ENCODE measurements at regions not wholly inside any gene's neighbourhood (a gene's known extent, or its start where the extent isn't known, plus 50 kb on each side); places are given as distances from the start of the nearest gene placed in this dataset.
"Not testable (repeated sequence)": the region's sequence is repeated elsewhere in the genome, so short reads cannot be mapped to it uniquely, and the experiment has no call there.

DNA sequence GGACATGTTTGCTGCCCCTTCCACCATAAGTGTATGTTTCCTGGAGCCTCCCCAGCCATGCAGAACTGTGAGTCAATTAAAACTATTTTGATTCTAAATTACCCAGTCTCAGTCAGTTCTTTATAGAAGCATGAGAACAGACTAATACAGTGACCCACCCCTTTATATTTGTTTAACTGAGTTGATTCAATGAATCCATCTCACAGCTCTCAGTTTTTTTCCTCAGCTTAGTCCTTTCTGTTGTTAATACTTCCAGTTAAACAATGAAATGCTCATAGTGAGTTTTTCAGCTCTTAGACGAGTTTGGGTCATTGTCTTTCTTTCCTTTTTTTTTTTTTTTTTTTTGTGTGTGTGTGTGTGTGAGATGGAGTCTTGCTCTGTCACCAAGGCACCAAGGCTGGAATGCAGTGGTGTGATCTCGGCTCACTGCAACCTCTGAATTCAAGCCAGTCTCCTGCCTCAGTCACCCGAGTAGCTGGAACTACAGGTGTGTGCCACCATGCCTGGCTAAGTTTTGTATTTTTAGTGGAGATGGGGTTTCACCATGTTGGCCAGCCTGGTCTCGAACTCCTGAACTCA, 627.4 kb downstream of the SPATA31A7 start:
- not testable (repeated sequence) for DNase-seq

DNA sequence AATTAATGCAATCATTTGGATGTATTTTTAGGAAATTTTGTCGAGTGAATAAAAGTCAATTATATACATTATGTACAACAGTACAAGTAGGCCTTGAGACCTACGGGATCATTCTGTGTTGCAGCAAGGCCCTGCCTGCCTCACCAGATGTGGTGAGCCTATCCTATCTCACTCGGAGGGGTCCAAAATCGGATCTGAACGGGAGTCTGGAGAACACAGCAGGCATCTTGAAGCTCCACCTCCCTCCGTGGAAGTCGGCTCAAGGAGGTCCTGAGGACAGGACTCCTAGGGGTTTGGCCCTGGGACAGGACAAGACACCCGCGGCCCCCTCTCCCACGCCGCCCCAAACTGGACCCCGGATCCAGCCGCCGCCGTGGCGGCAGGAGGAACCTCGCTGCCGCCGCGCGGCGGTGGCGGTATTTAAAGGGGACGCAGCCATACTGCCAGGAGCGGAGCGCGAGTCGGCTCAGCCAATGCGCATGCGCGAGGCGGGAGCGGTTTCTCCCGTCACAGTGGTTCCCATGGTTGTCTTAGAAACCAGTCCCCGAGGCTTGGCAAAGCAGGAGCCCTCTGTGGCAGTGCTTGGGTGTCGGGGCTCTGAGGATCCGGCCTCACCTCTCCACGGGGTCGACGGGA, 663.9 kb downstream of the SPATA31A7 start:
- DNase-seq = peak; percentile 92

DNA sequence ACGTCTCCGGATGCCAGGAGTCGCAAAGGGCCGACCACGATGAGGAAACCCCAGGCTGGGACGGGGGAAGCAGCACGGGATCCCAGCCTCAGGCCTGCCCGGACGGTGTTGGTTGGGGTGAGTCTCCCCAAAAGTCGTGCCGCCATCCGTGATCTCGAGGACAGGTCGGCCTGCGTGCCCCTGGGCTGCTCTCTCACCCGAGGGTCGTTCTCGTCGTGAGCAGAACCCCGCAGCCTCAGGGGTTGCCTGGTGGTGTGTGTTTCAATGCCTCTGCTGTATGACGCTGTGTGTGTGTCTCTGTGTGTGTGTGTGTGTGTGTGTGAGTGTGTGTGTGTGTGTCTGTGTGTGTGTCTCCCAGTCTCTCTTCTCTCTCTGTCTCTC, 664.4 kb downstream of the SPATA31A7 start:
- peak; percentile 13 for DNase-seq

DNA sequence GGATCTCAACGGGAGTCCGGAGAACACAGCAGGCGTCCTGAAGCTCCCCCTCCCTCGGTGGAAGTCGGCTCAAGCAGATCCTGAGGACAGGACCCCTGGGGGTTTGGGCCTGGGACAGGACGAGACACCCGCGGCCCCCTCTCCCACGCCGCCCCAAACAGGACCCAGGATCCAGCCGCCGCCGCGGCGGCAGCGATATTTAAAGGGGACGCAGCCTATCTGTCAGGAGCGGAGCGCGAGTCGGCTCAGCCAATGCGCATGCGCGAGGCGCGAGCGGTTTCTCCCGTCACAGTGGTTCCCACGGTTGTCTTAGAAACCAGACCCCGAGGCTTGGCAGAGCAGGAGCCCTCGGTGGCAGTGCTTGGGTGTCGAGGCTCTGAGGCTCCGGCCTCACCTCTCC, 666.4 kb downstream of the SPATA31A7 start:
- DNase-seq = not testable (repeated sequence)

DNA sequence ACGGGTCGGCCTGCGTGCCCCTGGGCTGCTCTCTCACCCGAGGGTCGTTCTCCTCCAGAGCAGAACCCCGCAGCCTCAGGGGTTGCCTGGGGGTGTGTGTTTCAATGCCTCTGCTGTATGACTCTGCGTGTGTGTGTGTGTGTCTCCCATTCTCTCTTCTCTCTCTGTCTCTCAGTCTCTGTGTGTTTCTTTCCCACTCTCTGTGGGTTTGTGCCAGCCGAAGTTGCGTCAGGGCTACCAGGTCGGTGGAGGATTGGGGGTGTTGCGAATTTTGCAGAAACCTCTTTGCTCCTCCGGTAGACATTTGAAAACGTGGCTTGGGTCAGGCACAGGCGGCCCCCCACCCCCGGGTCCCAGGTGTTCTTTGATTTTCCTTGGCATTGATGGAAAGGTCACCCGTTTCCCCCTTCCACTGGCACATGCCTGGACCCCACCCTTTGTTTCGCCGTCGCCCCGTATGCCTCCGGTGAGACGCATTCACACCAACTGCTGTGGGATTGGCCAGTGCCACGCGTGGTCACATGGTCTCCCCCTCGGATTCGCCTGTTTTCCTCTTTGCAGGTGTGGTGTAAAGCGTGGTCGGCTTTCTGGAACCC, 667.1 kb downstream of the SPATA31A7 start:
- DNase-seq = peak; percentile 11

DNA sequence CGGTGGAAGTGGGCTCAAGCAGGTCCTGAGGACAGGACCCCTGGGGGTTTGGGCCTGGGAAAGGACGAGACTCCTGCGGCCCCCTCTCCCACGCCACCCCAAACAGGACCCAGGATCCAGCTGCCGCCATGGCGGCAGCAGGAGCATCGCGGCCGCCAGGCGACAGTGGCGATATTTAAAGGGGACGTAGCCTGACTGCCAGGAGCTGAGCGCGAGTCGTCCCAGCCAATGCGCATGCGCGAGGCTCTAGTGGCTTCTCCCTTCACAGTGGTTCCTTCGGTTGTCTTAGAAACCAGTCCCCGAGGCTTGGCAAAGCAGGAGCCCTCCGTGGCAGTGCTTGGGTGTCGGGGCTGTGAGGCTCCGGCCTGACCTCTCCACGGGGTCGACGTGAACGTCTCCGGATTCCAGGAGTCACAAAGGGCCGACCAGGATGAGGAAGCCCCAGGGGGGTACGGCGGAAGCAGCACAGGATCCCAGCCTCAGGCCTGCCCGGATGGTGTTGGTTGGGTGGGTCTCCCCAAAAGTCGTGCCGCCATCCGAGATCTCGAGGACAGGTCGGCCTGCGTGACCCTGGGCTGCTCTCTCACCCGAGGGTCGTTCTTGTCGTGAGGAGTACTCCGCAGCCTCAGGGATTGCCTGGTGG, 668.0 kb downstream of the SPATA31A7 start:
- not testable (repeated sequence) for DNase-seq

DNA sequence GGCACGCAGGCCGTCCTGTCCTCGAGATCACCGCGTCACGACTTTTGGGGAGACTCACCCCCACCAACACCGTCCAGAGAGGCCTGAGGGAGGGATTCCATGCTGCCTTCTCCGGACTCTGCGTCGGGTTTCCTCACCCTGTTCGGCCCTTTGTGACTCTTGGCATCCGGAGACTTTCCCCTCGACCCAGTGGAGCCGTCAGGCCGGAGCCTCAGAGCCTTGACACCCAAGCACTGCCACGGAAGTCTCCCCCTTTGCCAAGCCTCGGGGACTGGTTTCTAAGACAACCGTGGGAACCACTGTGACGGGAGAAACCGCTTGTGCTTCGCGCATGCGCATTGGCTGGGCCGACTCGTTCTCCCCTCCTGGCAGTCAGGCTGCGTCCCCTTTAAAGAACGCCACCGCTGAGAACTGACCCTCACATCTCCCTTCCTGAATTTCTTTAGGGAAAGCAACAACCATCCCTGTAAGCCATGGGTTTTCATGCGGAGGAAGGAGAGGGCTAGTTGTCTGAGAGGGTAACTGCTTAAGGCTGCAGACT, 672.7 kb downstream of the SPATA31A7 start:
- peak; percentile 75 for DNase-seq

DNA sequence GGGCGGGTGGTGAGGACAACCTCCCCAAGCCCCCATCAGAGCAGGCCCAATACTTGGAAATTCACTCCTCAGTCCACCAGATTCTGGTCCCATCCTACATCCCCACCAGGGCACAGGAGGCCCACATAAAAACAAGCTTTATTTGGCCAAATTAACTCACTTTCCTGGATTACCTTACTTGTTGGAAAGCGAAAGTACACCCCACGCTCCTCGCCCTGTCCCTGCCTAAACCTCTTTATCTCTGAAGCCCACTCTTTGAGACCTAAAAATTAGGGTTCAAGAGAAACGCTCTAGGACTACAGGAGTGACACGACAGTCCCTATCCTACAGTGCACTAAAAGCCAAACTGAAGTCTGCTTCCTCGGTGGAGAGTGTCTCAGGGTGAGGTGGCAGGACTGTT, 674.6 kb downstream of the SPATA31A7 start:
- not testable (repeated sequence) for DNase-seq

DNA sequence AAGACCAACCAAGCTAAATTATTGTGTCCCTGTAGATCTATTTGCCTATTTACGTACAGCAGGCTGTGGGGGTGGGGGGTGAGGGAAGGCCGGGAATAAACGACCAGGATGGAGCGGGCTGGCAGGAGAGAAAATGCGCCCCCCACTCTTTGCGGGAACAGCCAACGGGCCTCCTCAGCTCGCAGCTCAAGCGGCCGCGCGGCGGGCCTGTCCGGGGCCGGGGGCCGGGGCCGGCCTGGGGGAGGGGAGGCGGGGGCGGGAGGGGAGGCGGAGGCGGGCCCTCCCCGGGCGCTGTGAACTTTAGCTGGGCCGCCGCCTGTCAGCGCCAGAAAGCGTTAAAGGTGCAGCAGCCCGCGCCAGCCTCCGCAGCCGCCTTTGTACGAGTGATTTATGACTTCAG, 679.1 kb downstream of the SPATA31A7 start:
- DNase-seq = not testable (repeated sequence)

DNA sequence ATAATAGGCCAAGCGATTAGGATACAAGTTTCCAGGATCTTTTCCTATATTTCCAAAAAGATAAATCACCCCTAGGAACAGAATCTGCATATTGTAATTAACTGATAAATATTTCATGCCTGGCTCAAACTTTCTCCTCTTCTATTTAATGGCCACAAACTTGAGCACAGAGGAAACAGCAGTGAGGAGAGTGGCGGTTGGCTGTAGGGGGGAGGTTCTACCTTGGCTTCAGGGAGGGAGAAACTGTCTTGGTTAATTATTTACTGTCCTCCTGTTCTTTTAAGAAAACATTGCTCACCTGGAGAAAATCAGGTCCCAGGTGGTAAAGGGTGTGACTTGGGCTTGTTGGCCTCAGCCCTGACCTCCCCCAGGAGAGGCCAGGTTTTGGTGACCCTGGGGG, 682.5 kb downstream of the SPATA31A7 start:
- DNase-seq = not testable (repeated sequence)
